ENCODE measurements at regions not wholly inside any gene's neighbourhood (a gene's known extent, or its start where the extent isn't known, plus 50 kb on each side); places are given as distances from the start of the nearest gene placed in this dataset.

DNA sequence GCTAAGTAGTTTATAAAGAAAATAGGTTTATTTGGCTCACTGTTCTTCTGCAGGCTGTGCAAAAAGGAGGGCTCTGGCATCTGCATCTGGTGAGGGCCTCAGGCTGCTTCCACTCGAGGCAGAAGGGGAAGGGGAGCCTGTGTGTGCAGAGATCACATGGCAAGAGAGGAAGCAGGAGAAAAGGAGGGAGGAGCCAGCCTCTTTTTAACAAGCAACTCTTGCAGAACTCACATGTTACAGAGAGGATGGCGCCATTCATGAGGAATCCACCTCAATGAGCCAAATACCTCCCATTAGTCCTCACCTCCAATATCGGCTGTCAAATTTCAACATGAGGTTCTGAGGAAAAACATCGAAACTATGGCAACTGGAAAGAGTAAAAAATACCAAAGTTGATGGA, 666.6 kb upstream of the SLC35B3 start:
- TF ChIP-seq CTCF (IDR thresholded peaks at IDR 0.05) (no peak), POLR2A (IDR thresholded peaks at IDR 0.05) (no peak)
